Thyroid gland (tissue), 4 donors: ENCODE measurements at regions not wholly inside any gene's neighbourhood (a gene's known extent, or its start where the extent isn't known, plus 50 kb on each side); places are given as distances from the start of the nearest gene placed in this dataset.

Experiments used
- DNase-seq, 2 donors: peaks; one replicate each; pipeline ENCODE4 v3.0.0-alpha.2; 2019
- H3K27ac ChIP-seq, 3 donors: fragments of 200-600 bp; sonication (generic); 1 replicate in 2 of 3; 2 replicates in 1 of 3; pipeline ENCODE4 v1.5.1; 2016 to 2019; ENCODE audit warnings: mild to moderate bottlenecking in 1 of 3, moderate library complexity in 1 of 3
- H3K27me3 ChIP-seq: fragments of 200-600 bp; sonication (generic); one replicate; pipeline ENCODE4 v1.5.1; 2019
- H3K36me3 ChIP-seq, 2 donors: fragments of 200-600 bp; sonication (generic); one replicate each; pipeline ENCODE4 v1.5.1; 2016 to 2019
- H3K4me1 ChIP-seq, 2 donors: fragments of 200-600 bp; sonication (generic); one replicate each; pipeline ENCODE4 v1.5.1; 2017 to 2019
- H3K4me3 ChIP-seq, 3 donors: fragments of 200-600 bp; sonication (generic); replicated peaks in 1 of 3; 1 replicate in 2 of 3; 2 replicates in 1 of 3; pipeline ENCODE4 v1.5.1; 2016; ENCODE audit warnings: mild to moderate bottlenecking in 1 of 3
- H3K9me3 ChIP-seq: fragments of 200-600 bp; sonication (generic); one replicate; pipeline ENCODE4 v1.5.1; 2017
- POLR2A ChIP-seq, 2 donors: fragments of 450-650 bp; IDR thresholded peaks; one replicate each; pipeline ENCODE4 v1.6.1; 2017; ENCODE audit warnings: antibody characterized with exemption in 2 of 2, mild to moderate bottlenecking in 2 of 2, moderate library complexity in 1 of 2
- WGBS, 2 donors: methylation state at CpG; one replicate each; pipeline ENCODE4 v1.1.5; 2017; 5-methylcytosine and 5-hydroxymethylcytosine counted together
- intact Hi-C: fragments of 100-400 bp; cut with DNase I; formaldehyde crosslinking; loops from one replicate; pipeline ENCODE4 v1.15.1; 2023

DNA sequence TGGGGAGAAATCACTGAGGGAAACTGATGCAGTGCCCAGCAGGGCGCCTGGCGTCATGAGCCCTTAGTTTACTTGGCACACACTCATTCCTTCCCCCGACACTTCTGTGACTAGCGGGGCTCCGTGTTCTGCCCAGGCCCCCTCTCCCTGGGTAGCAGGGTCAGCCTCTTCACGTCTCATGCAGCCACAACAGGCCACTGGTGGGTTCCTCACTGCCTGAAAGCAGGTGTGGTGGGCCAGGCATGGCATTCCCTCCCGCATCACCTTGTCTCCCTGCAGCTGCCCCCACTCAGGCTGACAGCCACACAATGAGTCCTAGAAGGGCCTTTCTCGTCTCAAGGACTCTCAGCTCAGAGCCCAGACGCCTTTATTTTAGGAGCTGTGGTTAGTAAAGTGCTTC lies 51.1 kb upstream of the CPLX2 start:
- no peak for TF ChIP-seq POLR2A (IDR thresholded peaks at IDR 0.05)
- Histone ChIP-seq H3K27ac (no peak overlapping the region), H3K4me1 (no peaks in the 10 kb centered on the region), H3K9me3 (no peaks in the 10 kb centered on the region), H3K4me3 (no peak overlapping the region), H3K36me3 (no peaks in the 10 kb centered on the region), H3K27me3 (no peaks in the 10 kb centered on the region)
- no peak for DNase-seq
- 40 to 41% methylated on average over 9 of the region's 9 CpGs for WGBS, 2 donors
- intact Hi-C loops: no loop called here
